Suprapubic skin (tissue), 4 donors: ENCODE measurements at regions not wholly inside any gene's neighbourhood (a gene's known extent, or its start where the extent isn't known, plus 50 kb on each side); places are given as distances from the start of the nearest gene placed in this dataset.

Experiments
- DNase-seq, 2 donors: peaks; one replicate each; pipeline ENCODE4 v3.0.0-alpha.2; 2019; ENCODE audit warnings: low spot score in 2 of 2
- H3K27ac ChIP-seq: fragments of 200-600 bp; sonication (generic); one replicate; pipeline ENCODE4 v1.5.1; 2019
- H3K27me3 ChIP-seq: fragments of 200-600 bp; sonication (generic); one replicate; pipeline ENCODE4 v1.5.1; 2019
- H3K36me3 ChIP-seq: fragments of 200-600 bp; sonication (generic); one replicate; pipeline ENCODE4 v1.5.1; 2019
- H3K4me1 ChIP-seq: fragments of 200-600 bp; sonication (generic); one replicate; pipeline ENCODE4 v1.5.1; 2019
- H3K4me3 ChIP-seq: fragments of 200-600 bp; sonication (generic); one replicate; pipeline ENCODE4 v1.5.1; 2019; ENCODE audit warnings: mild to moderate bottlenecking
- H3K9me3 ChIP-seq: fragments of 200-600 bp; sonication (generic); one replicate; pipeline ENCODE4 v1.5.1; 2019
- EP300 ChIP-seq: sonication (generic); formaldehyde crosslinking; IDR thresholded peaks from one replicate; pipeline ENCODE4 v1.6.1; 2017; ENCODE audit warnings: antibody characterized with exemption
- POLR2A ChIP-seq, 2 donors: fragments of 450-650 bp; IDR thresholded peaks; one replicate each; pipeline ENCODE4 v1.6.1; 2017; ENCODE audit warnings: antibody characterized with exemption in 2 of 2, mild to moderate bottlenecking in 2 of 2, moderate library complexity in 2 of 2
- POLR2AphosphoS5 ChIP-seq, 3 donors: sonication (generic); formaldehyde crosslinking; IDR thresholded peaks; one replicate each; pipeline ENCODE4 v1.6.1; 2017; ENCODE audit warnings: antibody characterized with exemption in 3 of 3
- WGBS: methylation state at CpG from one replicate; pipeline ENCODE4 v1.1.5; 2018; 5-methylcytosine and 5-hydroxymethylcytosine counted together
- TF ChIP-seq, protein P1 (sequence below), 2 donors: fragments of 200-600 bp in 1 of 2; fragments of 450-650 bp in 1 of 2; sonication (generic) in 1 of 2; IDR thresholded peaks; one replicate each; pipeline ENCODE4 v1.5.1; 2016 to 2019; ENCODE audit warnings: antibody characterized with exemption in 2 of 2, mild to moderate bottlenecking in 1 of 2, moderate library complexity in 1 of 2

GRCh38 chr2:204240961-204241360 lies 304.3 kb upstream of the PARD3B start:
- Histone ChIP-seq H3K4me3 (no peak overlapping the region), H3K4me1 (no peaks in the 10 kb centered on the region), H3K9me3 (no peaks in the 10 kb centered on the region), H3K27ac (no peak overlapping the region), H3K36me3 (no peaks in the 10 kb centered on the region), H3K27me3 (no peaks in the 10 kb centered on the region)
- DNase-seq: no peak
- 85% methylated on average over 2 of the region's 2 CpGs for WGBS
- TF ChIP-seq, protein P1, sequence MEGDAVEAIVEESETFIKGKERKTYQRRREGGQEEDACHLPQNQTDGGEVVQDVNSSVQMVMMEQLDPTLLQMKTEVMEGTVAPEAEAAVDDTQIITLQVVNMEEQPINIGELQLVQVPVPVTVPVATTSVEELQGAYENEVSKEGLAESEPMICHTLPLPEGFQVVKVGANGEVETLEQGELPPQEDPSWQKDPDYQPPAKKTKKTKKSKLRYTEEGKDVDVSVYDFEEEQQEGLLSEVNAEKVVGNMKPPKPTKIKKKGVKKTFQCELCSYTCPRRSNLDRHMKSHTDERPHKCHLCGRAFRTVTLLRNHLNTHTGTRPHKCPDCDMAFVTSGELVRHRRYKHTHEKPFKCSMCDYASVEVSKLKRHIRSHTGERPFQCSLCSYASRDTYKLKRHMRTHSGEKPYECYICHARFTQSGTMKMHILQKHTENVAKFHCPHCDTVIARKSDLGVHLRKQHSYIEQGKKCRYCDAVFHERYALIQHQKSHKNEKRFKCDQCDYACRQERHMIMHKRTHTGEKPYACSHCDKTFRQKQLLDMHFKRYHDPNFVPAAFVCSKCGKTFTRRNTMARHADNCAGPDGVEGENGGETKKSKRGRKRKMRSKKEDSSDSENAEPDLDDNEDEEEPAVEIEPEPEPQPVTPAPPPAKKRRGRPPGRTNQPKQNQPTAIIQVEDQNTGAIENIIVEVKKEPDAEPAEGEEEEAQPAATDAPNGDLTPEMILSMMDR (IDR thresholded peaks at IDR 0.05): no peak
- TF ChIP-seq POLR2AphosphoS5 (IDR thresholded peaks at IDR 0.05) (no peak), EP300 (no peak), POLR2A (IDR thresholded peaks at IDR 0.05) (no peak)

- Histone ChIP-seq H3K27ac (no peak overlapping the region), H3K36me3 (no peaks in the 10 kb centered on the region), H3K9me3 (no peaks in the 10 kb centered on the region), H3K4me3 (no peak overlapping the region), H3K27me3 (no peaks in the 10 kb centered on the region), H3K4me1 (peaks cover 5% of the 10 kb centered on the region)
- 88% methylated on average over 3 of the region's 3 CpGs for WGBS
- no peak for DNase-seq
- TF ChIP-seq POLR2AphosphoS5 (IDR thresholded peaks at IDR 0.05) (no peak), POLR2A (IDR thresholded peaks at IDR 0.05) (no peak), EP300 (no peak)
- TF ChIP-seq, protein P1 (IDR thresholded peaks at IDR 0.05): no peak
These were observed 295.8 kb upstream of the PARD3B start for GRCh38 chr2:204249437-204249836.

DNA sequence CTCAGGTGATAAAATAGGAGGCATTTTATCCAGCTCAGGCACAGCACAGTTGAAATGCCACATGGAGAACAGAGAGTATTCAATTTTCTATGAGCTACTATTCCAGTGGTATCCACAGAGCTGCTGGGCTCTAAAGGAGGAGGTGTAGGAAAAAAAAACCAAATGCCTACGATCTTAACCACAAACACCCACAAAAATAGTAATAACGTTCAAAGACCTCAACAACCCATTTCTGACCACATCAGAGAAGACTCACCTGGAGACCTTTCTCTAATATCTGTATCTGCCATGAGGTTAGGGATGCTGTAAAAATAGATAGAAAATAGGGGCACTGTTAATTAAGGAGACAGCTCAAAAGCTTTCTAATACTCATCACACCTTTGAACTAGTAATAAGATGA lies 294.6 kb upstream of the PARD3B start:
- DNase-seq: no peak
- TF ChIP-seq POLR2AphosphoS5 (IDR thresholded peaks at IDR 0.05): no peak
- no peak for TF ChIP-seq POLR2A (IDR thresholded peaks at IDR 0.05)
- TF ChIP-seq, protein P1 (IDR thresholded peaks at IDR 0.05): no peak
- TF ChIP-seq EP300: no peak
- no peak overlapping the region for H3K4me3 ChIP-seq
- H3K4me1 ChIP-seq: peaks cover 5% of the 10 kb centered on the region
- 50% methylated on average over 2 of the region's 2 CpGs for WGBS
- no peaks in the 10 kb centered on the region for H3K36me3 ChIP-seq
- no peaks in the 10 kb centered on the region for H3K27me3 ChIP-seq
- no peaks in the 10 kb centered on the region for H3K9me3 ChIP-seq
- H3K27ac ChIP-seq: no peak overlapping the region

- Histone ChIP-seq H3K36me3 (no peaks in the 10 kb centered on the region), H3K4me3 (no peak overlapping the region), H3K27ac (no peak overlapping the region), H3K27me3 (no peaks in the 10 kb centered on the region), H3K4me1 (peaks cover 8% of the 10 kb centered on the region), H3K9me3 (no peaks in the 10 kb centered on the region)
- WGBS: 76% methylated on average over 11 of the region's 11 CpGs
- no peak for DNase-seq
- TF ChIP-seq POLR2A (IDR thresholded peaks at IDR 0.05) (no peak), POLR2AphosphoS5 (IDR thresholded peaks at IDR 0.05) (no peak), EP300 (no peak)
- TF ChIP-seq, protein P1 (IDR thresholded peaks at IDR 0.05): no peak
These were observed 293.9 kb upstream of the PARD3B start for GRCh38 chr2:204251158-204251997.

DNA sequence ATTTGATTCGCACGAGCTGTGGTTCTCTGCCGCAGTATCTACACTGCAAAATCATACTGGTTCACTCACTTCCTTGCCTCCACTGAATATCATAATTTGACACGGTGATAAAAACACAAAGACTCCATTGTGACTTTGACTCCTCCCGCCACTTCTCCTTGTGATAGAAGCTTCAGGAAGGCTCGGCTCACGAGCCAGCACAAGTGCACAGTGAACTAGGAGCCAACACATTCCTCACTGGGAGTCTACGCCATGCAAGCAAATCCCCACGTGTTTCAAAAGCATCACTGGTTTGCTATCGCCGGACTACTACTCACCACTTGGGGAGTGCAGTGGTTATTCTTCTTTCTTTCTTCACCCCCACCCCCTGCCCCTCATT lies 293.3 kb upstream of the PARD3B start:
- Histone ChIP-seq H3K27me3 (no peaks in the 10 kb centered on the region), H3K36me3 (no peaks in the 10 kb centered on the region), H3K4me1 (peaks cover 14% of the 10 kb centered on the region), H3K4me3 (no peak overlapping the region), H3K27ac (no peak overlapping the region), H3K9me3 (no peaks in the 10 kb centered on the region)
- no peak for DNase-seq
- 59% methylated on average over 11 of the region's 11 CpGs for WGBS
- TF ChIP-seq POLR2AphosphoS5 (IDR thresholded peaks at IDR 0.05) (no peak), POLR2A (IDR thresholded peaks at IDR 0.05) (no peak), EP300 (no peak)
- TF ChIP-seq, protein P1 (IDR thresholded peaks at IDR 0.05): no peak
